ENCODE measurements at regions not wholly inside any gene's neighbourhood (a gene's known extent, or its start where the extent isn't known, plus 50 kb on each side); places are given as distances from the start of the nearest gene placed in this dataset.
"Not testable (repeated sequence)": the region's sequence is repeated elsewhere in the genome, so short reads cannot be mapped to it uniquely, and the experiment has no call there.

DNA sequence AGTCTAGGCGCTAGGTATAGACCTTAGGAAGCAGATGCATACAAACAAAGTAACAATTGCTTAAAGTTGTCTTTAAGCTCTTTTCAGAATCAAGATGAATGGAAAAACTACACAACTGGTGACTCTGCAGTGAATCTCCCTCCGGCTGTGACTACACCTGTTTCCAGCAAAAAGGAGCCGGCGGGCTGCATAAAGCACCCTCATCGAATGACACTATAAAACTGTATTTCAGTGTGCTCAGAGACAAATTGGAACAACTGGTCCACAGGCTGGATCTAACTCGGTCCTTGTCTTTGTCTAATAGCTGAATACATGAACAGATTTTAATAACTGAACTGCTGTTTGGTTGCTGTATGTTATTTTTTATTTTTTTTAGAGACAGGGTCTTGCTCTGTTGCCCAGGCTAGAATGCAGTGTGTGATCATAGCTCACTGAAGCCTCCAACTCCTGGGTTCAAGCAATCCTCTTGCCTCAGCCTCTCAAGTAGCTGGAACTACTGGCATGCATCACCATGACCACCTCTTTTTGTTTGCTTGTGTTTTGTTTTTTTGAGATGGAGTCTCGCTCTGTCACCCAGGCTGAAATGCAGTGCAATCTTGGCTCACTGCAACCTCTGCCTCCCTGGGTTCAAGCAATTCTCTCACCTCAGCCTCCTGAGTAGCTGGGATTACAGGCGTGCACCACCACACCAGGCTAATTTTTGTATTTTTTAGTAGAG, 64.2 kb upstream of the SVIL start:
- Mint-ChIP-seq H3K9me3 (no peaks in the 10 kb centered on the region), H3K4me1 (peaks cover 12% of the 10 kb centered on the region), H3K27me3 (no peaks in the 10 kb centered on the region), H3K36me3 (no peaks in the 10 kb centered on the region), H3K27ac (no peak overlapping the region), H3K4me3 (no peak overlapping the region)
- ATAC-seq (ENCODE audit: low read depth) (no peak), DNase-seq (no peak)
- POLR2A ChIA-PET = no interaction called here

- H3K27me3 Mint-ChIP-seq; H3K4me1 Mint-ChIP-seq; POLR2A ChIA-PET; H3K9me3 Mint-ChIP-seq; ATAC-seq (ENCODE audit: low read depth); H3K27ac Mint-ChIP-seq; H3K36me3 Mint-ChIP-seq; H3K4me3 Mint-ChIP-seq; DNase-seq: not testable (repeated sequence)
These were observed 61.8 kb upstream of the SVIL start for GRCh38 chr10:29696581-29696980.

- peaks cover 1% of the 10 kb centered on the region for H3K4me1 Mint-ChIP-seq
These were observed 59.4 kb upstream of the SVIL start for GRCh38 chr10:29694121-29694520.

GRCh38 chr10:29692121-29692539, 57.4 kb upstream of the SVIL start:
- Mint-ChIP-seq H3K27ac (no peak overlapping the region), H3K4me3 (no peak overlapping the region), H3K4me1 (peaks cover 2% of the 10 kb centered on the region), H3K27me3 (no peaks in the 10 kb centered on the region), H3K36me3 (no peaks in the 10 kb centered on the region), H3K9me3 (no peaks in the 10 kb centered on the region)
- ATAC-seq (ENCODE audit: low read depth) (no peak), DNase-seq (no peak)
- POLR2A ChIA-PET = no interaction called here

More at GRCh38 chr10:29694121-29694520, 59.4 kb upstream of the SVIL start:
- Mint-ChIP-seq H3K36me3 (no peaks in the 10 kb centered on the region), H3K4me3 (no peak overlapping the region), H3K27ac (no peak overlapping the region), H3K9me3 (no peaks in the 10 kb centered on the region), H3K27me3 (no peaks in the 10 kb centered on the region)
- POLR2A ChIA-PET = no interaction called here
- DNase-seq (no peak), ATAC-seq (ENCODE audit: low read depth) (no peak)

- Mint-ChIP-seq H3K4me3 (no peak overlapping the region), H3K36me3 (no peaks in the 10 kb centered on the region), H3K9me3 (no peaks in the 10 kb centered on the region), H3K27ac (no peak overlapping the region), H3K4me1 (peaks cover 2% of the 10 kb centered on the region), H3K27me3 (no peaks in the 10 kb centered on the region)
- ATAC-seq (ENCODE audit: low read depth) (no peak), DNase-seq (no peak)
- POLR2A ChIA-PET = no interaction called here
These were observed 56.8 kb upstream of the SVIL start for GRCh38 chr10:29691564-29692072.

GRCh38 chr10:29689001-29689400, 54.2 kb upstream of the SVIL start:
- POLR2A ChIA-PET = no interaction called here
- H3K36me3 Mint-ChIP-seq = peaks cover 12% of the 10 kb centered on the region
- no peak overlapping the region for H3K27ac Mint-ChIP-seq
- DNase-seq (no peak), ATAC-seq (ENCODE audit: low read depth) (no peak)
- no peaks in the 10 kb centered on the region for H3K27me3 Mint-ChIP-seq
- no peak overlapping the region for H3K4me3 Mint-ChIP-seq
- peaks cover 4% of the 10 kb centered on the region for H3K4me1 Mint-ChIP-seq
- H3K9me3 Mint-ChIP-seq = no peaks in the 10 kb centered on the region

- DNase-seq = no peak
- H3K36me3 Mint-ChIP-seq = peaks cover 20% of the 10 kb centered on the region
- no peak overlapping the region for H3K27ac Mint-ChIP-seq
- no peaks in the 10 kb centered on the region for H3K27me3 Mint-ChIP-seq
- POLR2A ChIA-PET = no interaction called here
- peaks cover 7% of the 10 kb centered on the region for H3K4me1 Mint-ChIP-seq
- no peak for ATAC-seq (ENCODE audit: low read depth)
- no peaks in the 10 kb centered on the region for H3K9me3 Mint-ChIP-seq
- no peak overlapping the region for H3K4me3 Mint-ChIP-seq
These were observed 53.5 kb upstream of the SVIL start for GRCh38 chr10:29688230-29688661.

DNA sequence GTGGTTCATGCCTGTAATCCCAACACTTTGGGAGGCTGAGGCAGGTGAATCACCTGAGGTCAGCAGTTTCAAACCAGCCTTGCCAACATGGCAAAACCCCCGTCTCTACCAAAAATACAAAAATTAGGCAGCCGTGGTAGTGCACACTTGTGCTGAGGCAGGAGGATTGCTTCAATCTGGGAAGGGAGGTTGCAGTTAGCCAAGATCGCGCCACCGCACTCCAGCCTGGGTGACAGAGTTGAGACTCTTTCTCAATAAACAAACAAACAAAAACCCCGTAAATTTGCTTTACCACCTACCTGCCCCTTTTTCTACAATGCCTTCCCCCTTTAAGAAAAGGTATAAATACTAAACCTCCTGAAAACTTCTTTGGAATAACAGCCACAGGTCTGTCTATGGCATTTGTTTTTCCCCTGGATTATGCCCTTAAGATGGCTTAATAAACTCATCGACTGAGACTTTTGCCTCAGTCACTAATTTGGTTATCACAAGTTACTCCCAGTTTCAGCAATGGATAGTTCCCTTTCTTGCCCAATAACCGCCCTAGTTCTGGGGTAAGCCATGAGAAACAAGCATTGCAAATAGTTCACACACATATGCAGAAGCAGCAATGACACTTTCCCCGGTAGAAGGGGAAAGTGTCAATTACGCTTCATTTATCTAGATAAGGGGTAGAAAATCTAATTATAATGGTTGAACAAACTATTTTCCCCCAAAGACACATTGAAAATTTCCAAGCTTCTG, 52.8 kb upstream of the SVIL start:
- ATAC-seq (ENCODE audit: low read depth) (no peak), DNase-seq (no peak)
- POLR2A ChIA-PET = no interaction called here
- H3K27ac Mint-ChIP-seq = no peak overlapping the region
- H3K4me3 Mint-ChIP-seq = no peak overlapping the region
- peaks cover 1% of the 10 kb centered on the region for H3K9me3 Mint-ChIP-seq
- H3K27me3 Mint-ChIP-seq = no peaks in the 10 kb centered on the region
- H3K4me1 Mint-ChIP-seq = peaks cover 12% of the 10 kb centered on the region
- H3K36me3 Mint-ChIP-seq = peaks cover 26% of the 10 kb centered on the region

- Mint-ChIP-seq H3K36me3 (peaks cover 32% of the 10 kb centered on the region), H3K27me3 (no peaks in the 10 kb centered on the region), H3K4me1 (peaks cover 28% of the 10 kb centered on the region), H3K4me3 (no peak overlapping the region), H3K9me3 (peaks cover 2% of the 10 kb centered on the region), H3K27ac (no peak overlapping the region)
- POLR2A ChIA-PET = no interaction called here
- DNase-seq (no peak), ATAC-seq (ENCODE audit: low read depth) (no peak)
These were observed 50.7 kb upstream of the SVIL start for GRCh38 chr10:29685506-29685905.

All from activated naive CD8-positive, alpha-beta T cell treated with anti-CD3 and anti-CD28 coated beads, Interleukin-2, amount 10 ng/mL, durations not matched to agents 7 days and 5 days (primary cell).